ENCODE measurements at regions not wholly inside any gene's neighbourhood (a gene's known extent, or its start where the extent isn't known, plus 50 kb on each side); places are given as distances from the start of the nearest gene placed in this dataset.

- TF ChIP-seq CTCF (IDR thresholded peaks at IDR 0.05), result no peak
- no peak for TF ChIP-seq POLR2A (IDR thresholded peaks at IDR 0.05)
Observed at GRCh38 chr13:40403509-40404241, 262.8 kb downstream of the FOXO1 start.
